HepG2 (cell line): ENCODE measurements at regions not wholly inside any gene's neighbourhood (a gene's known extent, or its start where the extent isn't known, plus 50 kb on each side); places are given as distances from the start of the nearest gene placed in this dataset.

ENCODE experiments used
- ATAC-seq: fragments of 200-7000 bp; cut with Tn5 transposase; 3 replicates; pipeline ENCODE4 v1.9.1; 2020; ENCODE audit warnings: mild to moderate bottlenecking, moderate library complexity
- BruUV-seq: library from RNA; stranded (reverse); fragments of 400-500 nt; replicated peaks from 2 replicates; lab custom pipeline; 2021; lab: Mats Ljungman, UMichigan
- CTCF ChIA-PET: fragments of 300-600 bp; formaldehyde crosslinking; extraction: SDS; loops from one replicate; lab custom pipeline; 2021; ENCODE audit warnings: low total read pairs, inconsistent platforms, low intra/inter-chr PET ratio; lab: Yijun Ruan, JAX
- POLR2A ChIA-PET: fragments of 350-600 bp; sonication (Branson Sonifier 250); formaldehyde crosslinking; loops from one replicate; lab custom pipeline; 2020; ENCODE audit warnings: antibody characterized with exemption, inconsistent platforms; lab: Yijun Ruan, JAX
- DNase-seq: peaks from one replicate; pipeline ENCODE4 v3.0.0-alpha.2; 2015; ENCODE audit warnings: low spot score
- FAIRE-seq: peaks from 3 replicates; lab custom pipeline; 2011; peaks lifted over from hg19 to GRCh38; lab: Jason Lieb, UNC
- H2AFZ ChIP-seq: one replicate; pipeline ENCODE4 v1.6.1; 2011; ENCODE audit warnings: low read length, inconsistent platforms
- H3K27ac ChIP-seq: fragments of 300-600 bp; 3 replicates; pipeline ENCODE4 v1.8.0; 2011; ENCODE audit warnings: mixed run types, mild to moderate bottlenecking, mixed read lengths, low read length, inconsistent platforms; ENCODE audit not compliant: insufficient read depth; ENCODE audit errors: extremely low read length
- H3K27me3 ChIP-seq, 2 experiments: fragments of 200-600 bp in 1 of 2; 2 replicates in 1 of 2; 3 replicates in 1 of 2; pipeline versions ENCODE4 v1.6.0 to v1.8.0; 2011; ENCODE audit warnings: low read length in 2 of 2, mild to moderate bottlenecking in 2 of 2, moderate library complexity in 2 of 2, inconsistent platforms in 1 of 2; ENCODE audit not compliant: insufficient read depth in 2 of 2, control insufficient read depth in 1 of 2
- H3K36me3 ChIP-seq, 2 experiments: fragments of 200-600 bp in 1 of 2; replicated peaks in 1 of 2; 2 replicates in 1 of 2; 3 replicates in 1 of 2; pipeline versions ENCODE4 v1.5.1 to v1.8.0; 2011; ENCODE audit warnings: low read length in 2 of 2, inconsistent platforms in 1 of 2; ENCODE audit not compliant: insufficient read depth in 2 of 2, control insufficient read depth in 1 of 2
- H3K4me1 ChIP-seq: 2 replicates; pipeline ENCODE4 v1.5.1; 2012; ENCODE audit warnings: low read length, inconsistent platforms; ENCODE audit not compliant: insufficient read depth
- H3K4me2 ChIP-seq: 2 replicates; pipeline ENCODE4 v1.6.0; 2011; ENCODE audit warnings: low read depth, low read length, inconsistent platforms
- H3K4me3 ChIP-seq, 3 experiments: fragments of 200-600 bp in 1 of 3; sonication (generic), shearing (Covaris generic) in 1 of 3; replicated peaks in 1 of 3; 2 replicates each; pipeline ENCODE4 v1.5.1; 2011 to 2016; ENCODE audit warnings: low read length in 3 of 3, inconsistent platforms in 2 of 3, low read depth in 2 of 3, mild to moderate bottlenecking in 2 of 3, control low read depth in 1 of 3, mixed read lengths in 1 of 3; ENCODE audit not compliant: insufficient read depth in 1 of 3
- H3K79me2 ChIP-seq: one replicate; pipeline ENCODE4 v1.6.1; 2011; ENCODE audit warnings: low read length, inconsistent platforms; ENCODE audit not compliant: insufficient read depth
- H3K9ac ChIP-seq: 2 replicates; pipeline ENCODE4 v1.6.0; 2011; ENCODE audit warnings: mild to moderate bottlenecking, low read depth, low read length, inconsistent platforms; ENCODE audit not compliant: insufficient read depth
- H3K9me3 ChIP-seq: 2 replicates; pipeline ENCODE4 v1.5.1; 2012; ENCODE audit warnings: mild to moderate bottlenecking, low read length
- H4K20me1 ChIP-seq: 2 replicates; pipeline ENCODE4 v1.6.0; 2011; ENCODE audit warnings: inconsistent platforms, mild to moderate bottlenecking, low read length, moderate library complexity; ENCODE audit not compliant: insufficient read depth
- CREBL2 ChIP-seq: sonication (generic); formaldehyde crosslinking; IDR thresholded peaks from 2 replicates; pipeline ENCODE4 v1.8.1; 2023; ENCODE audit warnings: missing genetic modification reagents, mild to moderate bottlenecking, borderline replicate concordance
- EZH2 ChIP-seq: conservative IDR thresholded peaks from 2 replicates; pipeline ENCODE4 v1.6.1; 2012; ENCODE audit warnings: mild to moderate bottlenecking, low read depth, low read length, moderate library complexity
- GATAD1 ChIP-seq: IDR thresholded peaks from 2 replicates; pipeline ENCODE4 v1.6.1; 2016; ENCODE audit warnings: missing genetic modification reagents, missing compliant biosample characterization
- HNF1A ChIP-seq, 2 experiments: sonication (generic) in 1 of 2; formaldehyde crosslinking in 1 of 2; IDR thresholded peaks; 2 replicates each; pipeline versions ENCODE4 v1.4.0 to v1.6.1; 2016 to 2020; ENCODE audit warnings: borderline replicate concordance in 1 of 2, low read depth in 1 of 2, mild to moderate bottlenecking in 1 of 2, missing genetic modification reagents in 1 of 2
- HOMEZ ChIP-seq: IDR thresholded peaks from 2 replicates; pipeline ENCODE4 v1.6.1; 2016; ENCODE audit warnings: low read depth
- IKZF4 ChIP-seq: sonication (generic); formaldehyde crosslinking; IDR thresholded peaks from 2 replicates; pipeline ENCODE4 v1.5.1; 2020; ENCODE audit warnings: borderline replicate concordance, mild to moderate bottlenecking, low read depth, missing genetic modification reagents; ENCODE audit errors: not compliant biosample characterization
- MATR3 ChIP-seq: sonication (generic); formaldehyde crosslinking; IDR thresholded peaks from 2 replicates; pipeline ENCODE4 v1.4.0; 2020; ENCODE audit warnings: missing genetic modification reagents
- PRDM10 ChIP-seq: sonication (generic); formaldehyde crosslinking; IDR thresholded peaks from 2 replicates; pipeline ENCODE4 v1.4.0; 2020; ENCODE audit warnings: low read depth, missing genetic modification reagents
- ZNF331 ChIP-seq: sonication (generic); formaldehyde crosslinking; IDR thresholded peaks from 2 replicates; pipeline ENCODE4 v1.4.0; 2020; ENCODE audit warnings: missing genetic modification reagents
- ZNF431 ChIP-seq: sonication (generic); formaldehyde crosslinking; IDR thresholded peaks from 2 replicates; pipeline ENCODE4 v1.9.0; 2022; ENCODE audit warnings: missing genetic modification reagents, low read depth, mild to moderate bottlenecking, borderline replicate concordance
- ZNF44 ChIP-seq: sonication (generic); formaldehyde crosslinking; IDR thresholded peaks from 2 replicates; pipeline ENCODE4 v1.5.1; 2020; ENCODE audit warnings: mild to moderate bottlenecking, missing genetic modification reagents
- ZNF569 ChIP-seq: sonication (generic); formaldehyde crosslinking; IDR thresholded peaks from 2 replicates; pipeline ENCODE4 v1.5.0; 2020; ENCODE audit warnings: mild to moderate bottlenecking, missing genetic modification reagents, moderate library complexity, borderline replicate concordance
- ZNF766 ChIP-seq: sonication (generic); formaldehyde crosslinking; IDR thresholded peaks from 2 replicates; pipeline ENCODE4 v1.5.0; 2020; ENCODE audit warnings: missing genetic modification reagents, borderline replicate concordance
- ZNF777 ChIP-seq: sonication (generic); formaldehyde crosslinking; IDR thresholded peaks from 2 replicates; pipeline ENCODE4 v1.4.0; 2020; ENCODE audit warnings: missing genetic modification reagents
- WGBS: methylation state at CpG from one replicate; pipeline ENCODE4 v1.1.6; 2017; ENCODE audit warnings: low lambda C conversion rate; 5-methylcytosine and 5-hydroxymethylcytosine counted together
- in situ Hi-C: cut with HindIII; loops from 2 replicates; pipeline ENCODE4 v1.10.0; 2017; ENCODE audit warnings: low pct_unique_long_range_greater_than_20kb; ENCODE audit not compliant: extremely low pct_ligation_motif_present
- intact Hi-C: fragments of 100-400 bp; cut with micrococcal nuclease; formaldehyde crosslinking; loops from one replicate; pipeline ENCODE4 v1.10.0; 2022; ENCODE audit not compliant: unreplicated experiment

- H3K4me2 ChIP-seq, result no peak overlapping the region
- no peak overlapping the region for H3K27ac ChIP-seq
- ChIA-PET CTCF (no interaction called here), POLR2A (no interaction called here)
- no peaks in the 10 kb centered on the region for H3K4me1 ChIP-seq
- no TSS peak for BruUV-seq
- H2AFZ ChIP-seq, result no peak overlapping the region
- WGBS, result 0% methylated on average over 1 of the region's 1 CpG
- H3K9ac ChIP-seq, result no peak overlapping the region
- H3K4me3 ChIP-seq, result no peak overlapping the region
- no peaks in the 10 kb centered on the region for H4K20me1 ChIP-seq
- no peaks in the 10 kb centered on the region for H3K9me3 ChIP-seq
- no peak for DNase-seq
- no peaks in the 10 kb centered on the region for H3K79me2 ChIP-seq
- intact Hi-C loops, result no loop called here
- no peaks in the 10 kb centered on the region for H3K27me3 ChIP-seq
- ATAC-seq, result no peak
- H3K36me3 ChIP-seq, result no peaks in the 10 kb centered on the region
- in situ Hi-C loops, result no loop called here
- no peak for FAIRE-seq
- no peak for TF ChIP-seq HOMEZ (CRISPR knock-in tag)
- TF ChIP-seq ZNF44 (CRISPR knock-in tag), result no peak
- no peak for TF ChIP-seq ZNF331 (CRISPR knock-in tag)
- TF ChIP-seq ZNF766 (CRISPR knock-in tag), result no peak
- no peak for TF ChIP-seq EZH2
- no peak for TF ChIP-seq PRDM10 (CRISPR knock-in tag)
- no peak for TF ChIP-seq ZNF431 (CRISPR knock-in tag)
- no peak for TF ChIP-seq GATAD1
- TF ChIP-seq ZNF777 (CRISPR knock-in tag), result no peak
- TF ChIP-seq MATR3 (CRISPR knock-in tag), result no peak
- no peak for TF ChIP-seq HNF1A (IDR thresholded peaks at IDR 0.05; ENCODE audit: low read depth)
- TF ChIP-seq HNF1A (CRISPR knock-in tag; IDR thresholded peaks at IDR 0.05; ENCODE audit: borderline replicate concordance), result no peak
- no peak for TF ChIP-seq IKZF4 (CRISPR knock-in tag)
- no peak for TF ChIP-seq ZNF569 (CRISPR knock-in tag)
- no peak for TF ChIP-seq CREBL2 (CRISPR knock-in tag)
Measured at GRCh38 chr13:76293346-76293745, 592.9 kb downstream of the KCTD12 start.
